ENCODE measurements at regions not wholly inside any gene's neighbourhood (a gene's known extent, or its start where the extent isn't known, plus 50 kb on each side); places are given as distances from the start of the nearest gene placed in this dataset.

DNA sequence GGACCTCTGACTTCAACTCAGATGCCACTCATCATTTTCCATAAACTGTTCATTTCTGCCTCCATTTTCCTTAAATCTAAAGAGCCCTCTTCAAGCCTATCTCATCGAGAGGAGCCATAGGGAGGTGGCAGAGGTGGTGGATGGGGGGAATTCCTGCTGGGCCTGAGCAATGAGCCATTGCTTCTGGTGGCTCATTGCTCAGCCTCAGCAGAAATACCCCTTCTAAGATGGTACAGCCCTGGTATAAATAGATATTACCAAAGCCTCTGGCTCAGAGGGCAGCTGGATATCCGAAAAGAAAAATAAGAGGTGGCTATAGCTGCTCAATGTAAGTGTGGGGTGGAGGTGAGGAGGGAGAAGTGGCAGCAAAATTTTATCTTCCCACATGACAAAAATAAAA, 313.5 kb downstream of the CAAP1 start:
- TF ChIP-seq CTCF (IDR thresholded peaks at IDR 0.05) = no peak
- TF ChIP-seq POLR2AphosphoS5 (IDR thresholded peaks at IDR 0.05; ENCODE audit: insufficient read depth in 1 of 2, low read depth in 1 of 2) = no peak
